Upper lobe of left lung (tissue), 6 donors: ENCODE measurements at regions not wholly inside any gene's neighbourhood (a gene's known extent, or its start where the extent isn't known, plus 50 kb on each side); places are given as distances from the start of the nearest gene placed in this dataset.
A peak's percentile ranks its signal among the peaks of the same experiment; 100 is the strongest.
"Not testable (repeated sequence)": the region's sequence is repeated elsewhere in the genome, so short reads cannot be mapped to it uniquely, and the experiment has no call there.

Experiments
- ATAC-seq, 2 donors: fragments of 200-7000 bp; cut with Tn5 transposase; one replicate each; pipeline ENCODE4 v1.9.1; 2022; ENCODE audit warnings: mild to moderate bottlenecking in 2 of 2, moderate library complexity in 2 of 2; ENCODE audit not compliant: low FRiP score in 2 of 2
- DNase-seq, 2 donors: peaks; one replicate each; pipeline ENCODE4 v3.0.0-alpha.2; 2019 to 2020
- H3K27ac ChIP-seq, 4 donors: fragments of 200-600 bp; sonication (generic); one replicate each; pipeline ENCODE4 v1.5.1; 2016 to 2019
- H3K27me3 ChIP-seq, 4 donors: fragments of 200-600 bp; sonication (generic); one replicate each; pipeline ENCODE4 v1.5.1; 2017 to 2019
- H3K36me3 ChIP-seq, 4 donors: fragments of 200-600 bp; sonication (generic); one replicate each; pipeline ENCODE4 v1.5.1; 2016 to 2019
- H3K4me1 ChIP-seq, 4 donors: fragments of 200-600 bp; sonication (generic); one replicate each; pipeline ENCODE4 v1.5.1; 2018 to 2019
- H3K4me3 ChIP-seq, 4 donors: fragments of 200-600 bp; sonication (generic); one replicate each; pipeline ENCODE4 v1.5.1; 2017 to 2019; ENCODE audit warnings: mild to moderate bottlenecking in 2 of 4, moderate library complexity in 1 of 4
- H3K9me3 ChIP-seq, 4 donors: fragments of 200-600 bp; sonication (generic); one replicate each; pipeline ENCODE4 v1.5.1; 2018 to 2019
- EP300 ChIP-seq, 4 donors: sonication (generic); formaldehyde crosslinking; IDR thresholded peaks; one replicate each; pipeline ENCODE4 v1.5.1; 2017; ENCODE audit warnings: antibody characterized with exemption in 4 of 4, control low read depth in 2 of 4
- POLR2A ChIP-seq, 4 donors: fragments of 450-650 bp; IDR thresholded peaks; one replicate each; pipeline ENCODE4 v1.5.1; 2016 to 2017; ENCODE audit warnings: antibody characterized with exemption in 4 of 4, mild to moderate bottlenecking in 2 of 4
- POLR2AphosphoS5 ChIP-seq, 2 donors: sonication (generic); formaldehyde crosslinking; IDR thresholded peaks; one replicate each; pipeline ENCODE4 v1.5.1; 2017; ENCODE audit warnings: antibody characterized with exemption in 2 of 2
- WGBS, 2 donors: methylation state at CpG; one replicate each; pipeline ENCODE4 v1.1.5; 2017 to 2018; 5-methylcytosine and 5-hydroxymethylcytosine counted together
- TF ChIP-seq, protein P1 (sequence below), 6 experiments: fragments of 450-650 bp in 4 of 6; fragments of 200-600 bp in 2 of 6; sonication (generic) in 2 of 6; IDR thresholded peaks; one replicate each; pipeline ENCODE4 v1.5.1; 2016 to 2019; ENCODE audit warnings: antibody characterized with exemption in 6 of 6
- donor health status: DM: no; HTN: no; CAD: no; lungs with moderate emphysema.
- donor health status: DM: no; HTN: yes; CAD: no; lungs with severe emphysema.

GRCh38 chr13:22812793-22813192 lies 368.0 kb upstream of the SGCG start:
- H3K27ac ChIP-seq = peak overlapping the region in 1 of 4 donors; percentile 39
- peak; percentile 54 to 81 for ATAC-seq
- no peak for TF ChIP-seq EP300 (IDR thresholded peaks at IDR 0.05)
- no peak for TF ChIP-seq POLR2A (IDR thresholded peaks at IDR 0.05)
- TF ChIP-seq, protein P1, sequence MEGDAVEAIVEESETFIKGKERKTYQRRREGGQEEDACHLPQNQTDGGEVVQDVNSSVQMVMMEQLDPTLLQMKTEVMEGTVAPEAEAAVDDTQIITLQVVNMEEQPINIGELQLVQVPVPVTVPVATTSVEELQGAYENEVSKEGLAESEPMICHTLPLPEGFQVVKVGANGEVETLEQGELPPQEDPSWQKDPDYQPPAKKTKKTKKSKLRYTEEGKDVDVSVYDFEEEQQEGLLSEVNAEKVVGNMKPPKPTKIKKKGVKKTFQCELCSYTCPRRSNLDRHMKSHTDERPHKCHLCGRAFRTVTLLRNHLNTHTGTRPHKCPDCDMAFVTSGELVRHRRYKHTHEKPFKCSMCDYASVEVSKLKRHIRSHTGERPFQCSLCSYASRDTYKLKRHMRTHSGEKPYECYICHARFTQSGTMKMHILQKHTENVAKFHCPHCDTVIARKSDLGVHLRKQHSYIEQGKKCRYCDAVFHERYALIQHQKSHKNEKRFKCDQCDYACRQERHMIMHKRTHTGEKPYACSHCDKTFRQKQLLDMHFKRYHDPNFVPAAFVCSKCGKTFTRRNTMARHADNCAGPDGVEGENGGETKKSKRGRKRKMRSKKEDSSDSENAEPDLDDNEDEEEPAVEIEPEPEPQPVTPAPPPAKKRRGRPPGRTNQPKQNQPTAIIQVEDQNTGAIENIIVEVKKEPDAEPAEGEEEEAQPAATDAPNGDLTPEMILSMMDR (IDR thresholded peaks at IDR 0.05) = no peak
- no peak for TF ChIP-seq POLR2AphosphoS5 (IDR thresholded peaks at IDR 0.05)
- peak overlapping the region in 1 of 4 donors; percentile 13 for H3K4me3 ChIP-seq
- H3K9me3 ChIP-seq = no peaks in the 10 kb centered on the region
- WGBS, 2 donors = 21 to 30% methylated on average over 3 of the region's 3 CpGs
- peaks cover 0 to 12% (median 11%) of the 10 kb centered on the region in 4 donors for H3K4me1 ChIP-seq
- no peaks in the 10 kb centered on the region for H3K27me3 ChIP-seq
- no peaks in the 10 kb centered on the region for H3K36me3 ChIP-seq
- DNase-seq = no peak

DNA sequence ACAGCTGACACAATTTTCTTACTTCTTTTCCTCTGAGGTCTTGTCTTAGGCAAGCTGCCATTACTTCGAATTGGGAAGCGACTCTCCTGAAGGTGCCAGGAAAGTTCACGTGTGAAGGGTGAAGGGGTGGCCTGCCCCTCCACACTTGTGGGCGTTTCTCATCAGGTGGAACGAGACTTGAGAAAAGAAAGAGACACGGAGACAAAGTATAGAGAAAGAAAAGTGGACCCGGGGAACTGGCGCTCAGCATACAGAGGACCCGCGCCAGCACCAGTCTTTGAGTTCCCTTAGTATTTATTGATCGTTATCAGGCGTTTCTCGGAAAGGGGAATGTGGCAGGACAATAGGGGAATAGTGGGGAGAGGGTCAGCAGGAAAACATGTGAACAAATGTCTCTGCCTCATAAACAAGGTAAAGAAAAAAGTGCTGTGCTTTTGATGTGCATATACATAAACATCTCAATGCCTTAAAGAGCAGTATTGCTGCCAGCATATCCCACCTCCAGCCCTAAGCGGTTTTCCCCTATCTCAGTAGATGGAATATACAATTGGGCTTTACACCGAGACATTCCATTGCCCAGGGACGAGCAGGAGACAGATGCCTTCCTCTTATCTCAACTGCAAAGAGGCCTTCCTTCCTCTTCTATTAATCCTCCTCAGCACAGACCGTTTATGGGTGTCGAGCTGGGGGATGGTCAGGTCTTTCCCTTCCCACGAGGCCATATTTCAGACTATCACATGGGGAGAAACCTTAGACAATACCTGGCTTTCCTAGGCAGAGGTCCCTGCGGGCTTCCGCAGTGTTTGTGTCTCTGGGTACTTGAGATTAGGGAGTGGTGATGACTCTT lies 367.0 kb upstream of the SGCG start:
- not testable (repeated sequence) for H3K36me3 ChIP-seq, DNase-seq, H3K9me3 ChIP-seq, H3K27me3 ChIP-seq, ATAC-seq
- 16 to 17% methylated on average over 20 to 21 of the region's 21 CpGs for WGBS, 2 donors
- peak overlapping the region in 2 of 4 donors; percentile 39 to 51 for H3K27ac ChIP-seq
- peak overlapping the region in 2 of 4 donors; percentile 13 to 34 for H3K4me3 ChIP-seq
- peaks cover 0 to 12% (median 11%) of the 10 kb centered on the region in 4 donors for H3K4me1 ChIP-seq

- H3K4me3 ChIP-seq, H3K36me3 ChIP-seq, DNase-seq, ATAC-seq, H3K9me3 ChIP-seq, H3K27me3 ChIP-seq: not testable (repeated sequence)
- peak overlapping the region in 1 of 4 donors; percentile 39 for H3K27ac ChIP-seq
- WGBS, 2 donors = 53 to 62% methylated on average over 8 of the region's 8 CpGs
- H3K4me1 ChIP-seq = peaks cover 0 to 12% (median 11%) of the 10 kb centered on the region in 4 donors
Observed at GRCh38 chr13:22814433-22814832, 366.3 kb upstream of the SGCG start.

DNA sequence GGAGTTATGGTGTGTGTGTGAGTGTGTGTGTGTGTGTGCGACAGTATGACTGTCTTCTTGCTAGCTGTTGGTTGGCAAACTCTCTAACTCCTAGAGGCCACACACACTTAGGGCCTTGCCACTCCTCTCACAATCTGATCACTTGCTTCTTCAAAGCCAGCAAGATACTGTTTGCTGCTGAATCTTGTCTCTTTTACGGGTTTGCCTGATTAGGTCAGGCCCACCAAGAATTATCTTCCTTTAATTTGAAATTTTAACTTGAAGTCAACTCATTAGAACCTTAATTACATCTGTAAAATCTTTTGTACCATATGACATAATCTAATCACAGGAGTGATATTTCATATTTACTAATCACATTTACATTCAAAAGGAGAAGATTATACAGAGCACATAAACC lies 359.2 kb upstream of the SGCG start:
- Histone ChIP-seq H3K9me3 (no peaks in the 10 kb centered on the region), H3K27ac (no peak overlapping the region), H3K27me3 (no peaks in the 10 kb centered on the region), H3K4me1 (no peaks in the 10 kb centered on the region), H3K4me3 (no peak overlapping the region), H3K36me3 (no peaks in the 10 kb centered on the region)
- no peak for DNase-seq
- 93 to 94% methylated on average over 2 of the region's 2 CpGs for WGBS, 2 donors
- no peak for ATAC-seq
- TF ChIP-seq, protein P1 (IDR thresholded peaks at IDR 0.05) = no peak
- TF ChIP-seq POLR2AphosphoS5 (IDR thresholded peaks at IDR 0.05) = no peak
- TF ChIP-seq EP300 (IDR thresholded peaks at IDR 0.05) = no peak
- no peak for TF ChIP-seq POLR2A (IDR thresholded peaks at IDR 0.05)

- TF ChIP-seq POLR2AphosphoS5 (IDR thresholded peaks at IDR 0.05) = no peak
- no peak for TF ChIP-seq EP300 (IDR thresholded peaks at IDR 0.05)
- TF ChIP-seq POLR2A (IDR thresholded peaks at IDR 0.05) = no peak
- TF ChIP-seq, protein P1 (IDR thresholded peaks at IDR 0.05) = no peak
- no peak for ATAC-seq
- no peak overlapping the region for H3K27ac ChIP-seq
- no peaks in the 10 kb centered on the region for H3K36me3 ChIP-seq
- WGBS, 2 donors = 75 to 88% methylated on average over 1 of the region's 1 CpG
- no peaks in the 10 kb centered on the region for H3K9me3 ChIP-seq
- H3K4me1 ChIP-seq = no peaks in the 10 kb centered on the region
- no peaks in the 10 kb centered on the region for H3K27me3 ChIP-seq
- H3K4me3 ChIP-seq = no peak overlapping the region
- DNase-seq = no peak
Observed at GRCh38 chr13:22825186-22825585, 355.6 kb upstream of the SGCG start.

DNA sequence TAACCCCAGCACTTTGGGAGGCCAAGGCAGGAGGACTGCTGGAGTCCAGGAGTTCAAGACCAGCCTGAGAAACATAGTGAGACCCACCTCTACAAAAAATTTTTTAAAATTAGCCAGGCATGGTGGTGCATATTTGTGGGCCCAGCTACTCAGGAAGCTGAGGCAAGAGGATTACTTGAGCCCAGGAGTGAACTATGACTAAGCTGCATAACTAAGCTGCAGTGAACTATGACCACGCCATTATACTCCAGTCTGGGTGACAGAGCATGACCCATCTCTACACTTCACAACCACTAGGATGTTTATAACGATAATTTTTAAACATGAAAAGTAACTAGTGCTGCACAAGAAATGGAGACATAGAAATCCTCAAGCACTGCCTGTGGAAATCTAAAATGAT lies 352.7 kb upstream of the SGCG start:
- TF ChIP-seq POLR2AphosphoS5 (IDR thresholded peaks at IDR 0.05) (no peak), POLR2A (IDR thresholded peaks at IDR 0.05) (no peak), EP300 (IDR thresholded peaks at IDR 0.05) (no peak)
- TF ChIP-seq, protein P1 (IDR thresholded peaks at IDR 0.05) = no peak
- Histone ChIP-seq H3K36me3 (no peaks in the 10 kb centered on the region), H3K4me3 (no peak overlapping the region), H3K4me1 (no peaks in the 10 kb centered on the region), H3K27me3 (no peaks in the 10 kb centered on the region), H3K27ac (no peak overlapping the region), H3K9me3 (no peaks in the 10 kb centered on the region)
- ATAC-seq (no peak), DNase-seq (no peak)
- WGBS, 2 donors = 82 to 88% methylated on average over 2 of the region's 2 CpGs
